ENCODE measurements at regions not wholly inside any gene's neighbourhood (a gene's known extent, or its start where the extent isn't known, plus 50 kb on each side); places are given as distances from the start of the nearest gene placed in this dataset.

DNA sequence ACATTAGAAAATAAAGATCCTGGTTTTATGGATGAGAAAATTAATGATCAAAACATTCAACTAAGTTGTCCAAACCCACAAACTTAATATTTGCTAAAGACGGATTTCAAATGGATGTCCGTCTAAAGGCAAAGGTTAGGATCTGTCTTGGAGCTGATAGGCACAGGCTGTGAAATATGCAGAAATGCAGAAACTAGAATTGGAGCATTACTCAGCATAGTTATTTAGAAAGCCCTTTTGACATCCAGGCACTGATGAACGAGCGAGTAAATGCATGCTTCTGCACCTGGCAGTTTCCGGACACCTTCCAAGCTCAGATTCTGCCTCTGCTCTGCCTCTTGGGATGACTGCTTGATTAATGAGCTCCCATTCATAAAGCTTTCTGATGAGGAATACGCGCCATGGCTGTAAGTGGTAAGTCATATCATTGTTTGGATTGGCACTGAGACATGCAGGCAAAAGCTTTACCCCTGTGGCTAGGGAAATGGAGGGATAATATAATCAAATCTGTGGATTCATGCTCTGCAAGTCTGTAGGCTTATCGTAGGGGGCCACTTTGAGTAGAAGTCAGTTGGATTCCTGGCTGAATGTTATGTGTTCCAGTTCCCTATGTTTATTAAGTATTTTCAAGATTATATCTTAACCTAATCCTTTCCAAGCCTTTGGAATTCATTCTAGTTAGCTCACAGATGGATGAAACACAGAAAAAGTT, 2176.3 kb upstream of the CELF4 start:
- no peak overlapping the region for H3K27ac ChIP-seq
- TF ChIP-seq POLR2AphosphoS5 (IDR thresholded peaks at IDR 0.05) (no peak), EP300 (IDR thresholded peaks at IDR 0.05) (no peak), POLR2A (IDR thresholded peaks at IDR 0.05) (no peak)
- TF ChIP-seq, protein P1, sequence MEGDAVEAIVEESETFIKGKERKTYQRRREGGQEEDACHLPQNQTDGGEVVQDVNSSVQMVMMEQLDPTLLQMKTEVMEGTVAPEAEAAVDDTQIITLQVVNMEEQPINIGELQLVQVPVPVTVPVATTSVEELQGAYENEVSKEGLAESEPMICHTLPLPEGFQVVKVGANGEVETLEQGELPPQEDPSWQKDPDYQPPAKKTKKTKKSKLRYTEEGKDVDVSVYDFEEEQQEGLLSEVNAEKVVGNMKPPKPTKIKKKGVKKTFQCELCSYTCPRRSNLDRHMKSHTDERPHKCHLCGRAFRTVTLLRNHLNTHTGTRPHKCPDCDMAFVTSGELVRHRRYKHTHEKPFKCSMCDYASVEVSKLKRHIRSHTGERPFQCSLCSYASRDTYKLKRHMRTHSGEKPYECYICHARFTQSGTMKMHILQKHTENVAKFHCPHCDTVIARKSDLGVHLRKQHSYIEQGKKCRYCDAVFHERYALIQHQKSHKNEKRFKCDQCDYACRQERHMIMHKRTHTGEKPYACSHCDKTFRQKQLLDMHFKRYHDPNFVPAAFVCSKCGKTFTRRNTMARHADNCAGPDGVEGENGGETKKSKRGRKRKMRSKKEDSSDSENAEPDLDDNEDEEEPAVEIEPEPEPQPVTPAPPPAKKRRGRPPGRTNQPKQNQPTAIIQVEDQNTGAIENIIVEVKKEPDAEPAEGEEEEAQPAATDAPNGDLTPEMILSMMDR (IDR thresholded peaks at IDR 0.05): no peak

GRCh38 chr18:39737869-39738268, 2172.3 kb upstream of the CELF4 start:
- Histone ChIP-seq H3K4me3 (no peak overlapping the region), H3K27ac (no peak overlapping the region), H3K36me3 (no peaks in the 10 kb centered on the region), H3K27me3 (no peaks in the 10 kb centered on the region), H3K9me3 (no peaks in the 10 kb centered on the region), H3K4me1 (no peaks in the 10 kb centered on the region)
- TF ChIP-seq POLR2A (IDR thresholded peaks at IDR 0.05) (no peak), POLR2AphosphoS5 (IDR thresholded peaks at IDR 0.05) (no peak), EP300 (IDR thresholded peaks at IDR 0.05) (no peak)
- TF ChIP-seq, protein P1 (IDR thresholded peaks at IDR 0.05): no peak
- DNase-seq (ENCODE audit: low spot score in 2 of 2): no peak
- 91% methylated on average over 3 of the region's 3 CpGs for WGBS

More for the DNA sequence above, 2176.3 kb upstream of the CELF4 start:
- Histone ChIP-seq H3K4me1 (no peaks in the 10 kb centered on the region), H3K36me3 (no peaks in the 10 kb centered on the region), H3K9me3 (no peaks in the 10 kb centered on the region), H3K4me3 (no peak overlapping the region), H3K27me3 (no peaks in the 10 kb centered on the region)
- 56% methylated on average over 8 of the region's 8 CpGs for WGBS
- no peak for DNase-seq (ENCODE audit: low spot score in 2 of 2)

GRCh38 chr18:39732918-39733317, 2167.3 kb upstream of the CELF4 start:
- H3K27ac ChIP-seq: no peak overlapping the region
- no peak for TF ChIP-seq POLR2AphosphoS5 (IDR thresholded peaks at IDR 0.05)
- TF ChIP-seq, protein P1 (IDR thresholded peaks at IDR 0.05): no peak
- no peak for TF ChIP-seq POLR2A (IDR thresholded peaks at IDR 0.05)
- TF ChIP-seq EP300 (IDR thresholded peaks at IDR 0.05): no peak
- H3K9me3 ChIP-seq: no peaks in the 10 kb centered on the region
- H3K4me1 ChIP-seq: no peaks in the 10 kb centered on the region
- H3K27me3 ChIP-seq: no peaks in the 10 kb centered on the region
- 99% methylated on average over 2 of the region's 2 CpGs for WGBS
- H3K4me3 ChIP-seq: no peak overlapping the region
- no peaks in the 10 kb centered on the region for H3K36me3 ChIP-seq
- DNase-seq (ENCODE audit: low spot score in 2 of 2): no peak

DNA sequence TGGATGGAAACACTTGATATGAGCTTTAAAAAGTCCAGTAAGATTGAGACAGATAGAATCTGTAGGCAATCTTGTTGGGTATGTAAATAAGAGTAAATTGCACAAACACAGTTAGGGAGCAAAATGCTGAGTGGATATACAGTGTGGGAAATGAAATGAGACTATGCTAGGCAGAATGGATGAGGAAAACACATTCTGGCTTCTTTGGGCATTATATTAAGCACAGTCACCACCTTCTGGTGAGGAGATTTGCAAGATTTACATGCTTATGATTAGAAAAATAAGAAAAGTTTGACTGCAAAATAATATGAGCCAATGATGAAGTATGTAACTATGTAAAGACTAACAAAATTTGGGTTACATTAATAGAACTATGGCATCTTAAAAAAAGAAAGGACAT, 2165.0 kb upstream of the CELF4 start:
- no peak for DNase-seq (ENCODE audit: low spot score in 2 of 2)
- Histone ChIP-seq H3K36me3 (no peaks in the 10 kb centered on the region), H3K27ac (no peak overlapping the region), H3K4me3 (no peak overlapping the region), H3K27me3 (no peaks in the 10 kb centered on the region), H3K9me3 (no peaks in the 10 kb centered on the region), H3K4me1 (no peaks in the 10 kb centered on the region)
- no peak for TF ChIP-seq POLR2AphosphoS5 (IDR thresholded peaks at IDR 0.05)
- no peak for TF ChIP-seq EP300 (IDR thresholded peaks at IDR 0.05)
- TF ChIP-seq POLR2A (IDR thresholded peaks at IDR 0.05): no peak
- TF ChIP-seq, protein P1 (IDR thresholded peaks at IDR 0.05): no peak

DNA sequence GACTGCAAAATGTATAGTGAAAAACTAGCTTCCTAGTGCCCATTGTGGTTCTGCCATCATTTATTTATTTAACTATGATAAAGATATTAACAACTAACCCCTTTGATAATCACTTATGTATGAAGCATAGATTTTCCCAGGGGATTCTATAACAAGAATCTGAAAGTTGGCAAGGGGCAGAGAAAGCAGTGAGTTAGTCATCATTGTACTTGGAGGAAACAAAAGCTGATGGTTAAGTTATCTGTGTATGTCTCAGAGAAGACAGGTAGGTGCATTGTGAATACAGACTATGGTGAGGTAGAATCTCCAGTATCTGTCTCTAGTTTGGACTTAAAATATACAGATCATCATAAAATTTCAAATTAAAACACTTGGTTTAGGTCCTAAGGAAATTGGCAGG, 2159.1 kb upstream of the CELF4 start:
- TF ChIP-seq POLR2AphosphoS5 (IDR thresholded peaks at IDR 0.05) (no peak), EP300 (IDR thresholded peaks at IDR 0.05) (no peak), POLR2A (IDR thresholded peaks at IDR 0.05) (no peak)
- TF ChIP-seq, protein P1 (IDR thresholded peaks at IDR 0.05): no peak
- H3K36me3 ChIP-seq: no peaks in the 10 kb centered on the region
- no peaks in the 10 kb centered on the region for H3K9me3 ChIP-seq
- no peak for DNase-seq (ENCODE audit: low spot score in 2 of 2)
- H3K27ac ChIP-seq: no peak overlapping the region
- H3K4me1 ChIP-seq: no peaks in the 10 kb centered on the region
- no peaks in the 10 kb centered on the region for H3K27me3 ChIP-seq
- no peak overlapping the region for H3K4me3 ChIP-seq
